Inflammatory macrophage treated with lipopolysaccharide for 1 hour (primary cell): ENCODE measurements at regions not wholly inside any gene's neighbourhood (a gene's known extent, or its start where the extent isn't known, plus 50 kb on each side); places are given as distances from the start of the nearest gene placed in this dataset.
A peak's percentile ranks its signal among the peaks of the same experiment; 100 is the strongest.
"Not testable (repeated sequence)": the region's sequence is repeated elsewhere in the genome, so short reads cannot be mapped to it uniquely, and the experiment has no call there.

ENCODE experiments used
- DNase-seq, 2 donors: peaks; one replicate each; pipeline ENCODE4 v3.0.0-alpha.2; 2020 to 2022

DNA sequence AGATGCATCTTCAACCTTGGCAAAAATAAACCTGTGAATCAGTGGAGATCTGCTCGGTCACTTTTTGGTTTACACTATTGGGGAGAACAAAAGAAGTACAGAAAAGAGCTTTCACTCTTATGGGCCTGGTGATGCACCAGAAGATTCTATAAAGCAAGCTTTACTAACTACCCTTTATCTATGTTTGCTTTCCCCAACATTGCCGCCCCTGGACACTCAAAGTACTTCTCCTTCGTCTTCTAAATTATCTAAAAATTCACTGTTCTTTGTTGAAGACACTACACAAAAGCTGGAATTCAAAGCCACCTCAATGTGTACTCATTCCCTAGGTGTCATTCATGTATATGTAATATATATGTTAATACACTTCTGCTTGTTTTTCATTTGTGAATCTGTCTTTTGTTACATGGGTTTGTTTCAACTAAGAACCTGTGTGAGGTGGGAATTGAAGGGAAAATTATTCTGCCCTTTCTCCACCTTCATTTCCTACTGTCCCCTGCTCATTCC is 97.9 kb upstream of the BTN3A2 start:
- no peak for DNase-seq

DNA sequence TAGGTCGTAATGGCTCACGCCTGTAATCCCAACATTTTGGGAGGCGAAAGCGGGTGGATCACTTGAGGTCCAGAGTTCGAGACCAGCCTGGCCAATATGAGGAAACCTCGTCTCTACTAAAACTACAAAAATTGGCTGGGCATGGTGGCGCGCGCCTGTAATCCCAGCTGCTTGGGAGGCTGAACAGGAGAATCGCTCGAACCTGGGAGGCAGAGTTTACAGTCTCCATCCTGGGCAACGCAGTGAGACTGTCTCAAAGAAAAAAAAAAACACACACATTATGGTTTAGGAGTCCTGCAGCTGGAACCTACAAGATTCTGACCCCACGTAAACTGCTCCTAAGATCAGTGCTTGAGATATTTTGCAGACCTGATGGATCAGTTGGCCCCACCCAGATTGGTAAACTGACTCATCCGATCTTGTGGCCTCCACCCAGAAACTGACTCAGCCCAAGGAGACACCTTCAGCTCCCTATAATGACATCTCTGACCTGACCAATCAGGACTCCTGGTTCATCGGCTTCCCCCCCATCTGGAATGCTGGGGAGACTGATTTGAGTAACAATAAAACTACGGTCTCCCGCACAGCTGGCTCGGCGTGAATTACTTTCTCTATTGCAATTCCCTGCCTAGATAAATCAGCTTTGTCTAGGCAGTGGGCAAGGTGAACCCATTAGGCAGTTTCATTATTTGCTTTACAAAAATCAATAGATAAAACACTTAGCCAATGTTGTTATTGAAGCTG is 96.2 kb upstream of the BTN3A2 start:
- no peak for DNase-seq

DNA sequence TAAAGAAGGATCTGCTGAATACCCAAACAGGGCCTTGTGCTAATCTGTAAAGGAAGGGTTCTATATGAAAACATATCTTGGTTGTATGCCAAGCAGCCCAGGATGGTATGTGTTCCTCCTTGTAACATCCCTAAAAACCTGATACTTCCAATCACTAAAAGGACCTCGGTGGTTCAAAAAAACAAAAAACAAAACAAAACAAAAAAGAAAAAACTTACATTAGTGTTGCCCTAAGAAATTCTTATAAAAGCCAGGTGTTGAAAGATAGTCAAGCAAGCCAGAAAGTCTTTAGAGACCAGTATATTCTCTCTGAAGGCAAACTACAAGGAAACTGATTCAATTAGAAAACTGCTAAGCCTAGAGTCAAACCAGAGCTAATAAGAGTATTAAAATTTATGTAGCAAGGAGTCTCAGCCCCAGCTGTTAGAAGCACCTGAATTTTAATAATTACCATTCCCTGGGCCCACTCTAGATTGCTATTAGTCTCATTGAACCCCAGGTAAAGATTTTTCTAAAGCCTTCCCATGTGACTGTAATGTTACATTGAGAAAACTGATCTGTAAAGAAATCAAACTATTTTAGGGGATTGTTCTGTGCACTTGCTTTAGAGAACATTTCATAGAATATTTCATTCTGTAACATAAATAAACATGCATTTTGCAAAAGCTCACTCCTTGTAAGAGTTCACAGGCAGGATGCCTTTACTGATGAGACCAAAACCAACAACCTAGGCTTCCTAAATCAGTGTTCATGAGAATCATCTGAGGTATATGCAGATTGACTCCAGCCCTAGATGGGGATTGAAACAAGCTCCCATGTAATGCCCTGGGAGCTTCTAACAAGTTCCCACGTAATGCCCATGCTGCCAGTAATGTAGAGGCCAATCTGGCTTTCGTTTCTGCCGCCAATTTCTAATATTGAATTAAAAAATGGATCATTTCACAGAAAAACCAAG is 95.2 kb upstream of the BTN3A2 start:
- no peak for DNase-seq

DNA sequence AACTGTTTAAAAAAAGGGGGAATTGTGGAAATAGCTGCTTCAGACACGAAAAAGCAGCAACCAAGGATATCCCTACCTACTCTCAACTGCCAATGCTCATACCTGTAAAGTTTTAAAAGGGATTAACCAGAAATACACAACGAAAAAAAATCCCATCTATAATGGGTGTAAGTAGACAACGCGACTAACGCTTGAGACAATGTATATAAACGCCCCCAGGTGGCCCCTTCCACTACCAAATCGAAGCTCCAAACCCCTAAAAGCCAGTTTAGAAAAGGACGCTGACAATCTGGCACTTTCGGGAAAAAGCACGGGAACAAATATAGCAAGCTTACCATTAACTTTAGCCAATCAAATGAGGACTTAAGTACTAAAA is 94.5 kb upstream of the BTN3A2 start:
- DNase-seq, result no peak

DNA sequence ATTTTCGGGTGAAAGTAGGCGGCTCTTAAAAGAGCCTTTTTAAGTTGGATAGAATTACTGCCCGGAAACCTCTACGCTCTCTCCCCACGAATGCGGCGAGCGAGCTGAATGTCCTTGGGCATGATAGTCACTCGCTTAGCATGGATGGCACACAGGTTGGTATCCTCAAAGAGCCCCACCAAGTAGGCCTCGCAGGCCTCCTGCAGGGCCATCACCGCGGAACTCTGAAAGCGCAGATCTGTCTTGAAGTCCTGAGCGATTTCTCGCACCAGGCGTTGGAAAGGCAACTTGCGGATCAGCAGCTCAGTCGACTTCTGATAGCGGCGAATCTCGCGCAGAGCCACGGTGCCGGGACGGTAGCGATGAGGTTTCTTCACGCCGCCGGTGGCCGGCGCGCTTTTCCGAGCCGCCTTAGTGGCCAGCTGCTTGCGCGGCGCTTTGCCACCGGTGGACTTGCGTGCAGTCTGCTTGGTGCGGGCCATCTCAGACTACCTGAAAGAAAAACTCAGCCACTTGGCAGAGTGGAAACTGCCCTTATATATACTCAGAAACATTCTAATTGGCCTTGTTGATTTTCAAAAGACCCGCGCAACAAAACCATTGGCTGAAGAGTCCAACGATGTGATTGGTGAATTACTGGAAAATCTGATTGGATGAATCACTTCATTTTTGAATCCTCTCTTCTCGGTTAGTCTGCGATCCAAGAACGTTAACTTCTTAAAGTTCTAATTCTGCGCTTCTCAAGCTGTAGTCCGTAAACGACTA is 93.9 kb upstream of the BTN3A2 start:
- peak; percentile 83 to 91 for DNase-seq

DNA sequence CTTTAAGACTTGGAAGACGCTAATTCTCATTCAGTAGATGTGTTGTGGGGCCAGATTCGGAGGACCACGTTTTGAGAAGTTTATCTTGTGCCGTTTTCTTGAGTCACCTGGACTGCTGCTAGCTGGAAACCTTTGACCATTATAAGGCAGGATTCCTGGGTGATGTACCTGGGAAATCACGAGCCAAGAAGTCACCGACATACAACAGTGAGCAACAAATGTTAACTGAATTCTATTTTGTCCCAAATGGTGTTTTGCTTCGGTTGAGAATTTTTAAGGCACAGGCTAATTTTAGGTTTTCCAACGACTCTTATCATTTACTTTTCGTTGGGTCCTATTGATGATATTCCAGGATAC is 93.4 kb upstream of the BTN3A2 start:
- no peak for DNase-seq

DNA sequence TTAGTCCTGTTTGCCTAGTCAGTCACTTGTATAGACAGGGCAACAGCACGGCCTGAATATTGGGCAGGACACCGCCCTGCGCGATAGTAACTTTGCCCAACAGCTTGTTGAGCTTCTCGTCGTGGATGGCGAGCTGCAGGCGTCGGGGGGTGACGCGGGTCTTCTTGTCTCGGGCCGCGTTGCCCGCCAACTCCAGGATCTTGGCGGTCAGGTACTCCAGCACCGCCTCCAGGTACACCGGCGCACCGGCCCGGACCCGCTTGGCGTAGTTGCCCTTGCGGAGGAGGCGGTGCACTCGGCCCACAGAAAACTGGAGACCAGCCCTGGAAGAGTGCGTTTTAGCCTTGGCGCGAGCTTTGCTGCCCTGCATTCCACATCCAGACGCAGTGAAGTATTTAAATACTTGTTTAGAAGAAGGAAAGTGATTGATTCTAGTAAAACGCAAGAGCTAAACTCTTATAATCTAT is 92.8 kb upstream of the BTN3A2 start:
- DNase-seq, result no peak

DNA sequence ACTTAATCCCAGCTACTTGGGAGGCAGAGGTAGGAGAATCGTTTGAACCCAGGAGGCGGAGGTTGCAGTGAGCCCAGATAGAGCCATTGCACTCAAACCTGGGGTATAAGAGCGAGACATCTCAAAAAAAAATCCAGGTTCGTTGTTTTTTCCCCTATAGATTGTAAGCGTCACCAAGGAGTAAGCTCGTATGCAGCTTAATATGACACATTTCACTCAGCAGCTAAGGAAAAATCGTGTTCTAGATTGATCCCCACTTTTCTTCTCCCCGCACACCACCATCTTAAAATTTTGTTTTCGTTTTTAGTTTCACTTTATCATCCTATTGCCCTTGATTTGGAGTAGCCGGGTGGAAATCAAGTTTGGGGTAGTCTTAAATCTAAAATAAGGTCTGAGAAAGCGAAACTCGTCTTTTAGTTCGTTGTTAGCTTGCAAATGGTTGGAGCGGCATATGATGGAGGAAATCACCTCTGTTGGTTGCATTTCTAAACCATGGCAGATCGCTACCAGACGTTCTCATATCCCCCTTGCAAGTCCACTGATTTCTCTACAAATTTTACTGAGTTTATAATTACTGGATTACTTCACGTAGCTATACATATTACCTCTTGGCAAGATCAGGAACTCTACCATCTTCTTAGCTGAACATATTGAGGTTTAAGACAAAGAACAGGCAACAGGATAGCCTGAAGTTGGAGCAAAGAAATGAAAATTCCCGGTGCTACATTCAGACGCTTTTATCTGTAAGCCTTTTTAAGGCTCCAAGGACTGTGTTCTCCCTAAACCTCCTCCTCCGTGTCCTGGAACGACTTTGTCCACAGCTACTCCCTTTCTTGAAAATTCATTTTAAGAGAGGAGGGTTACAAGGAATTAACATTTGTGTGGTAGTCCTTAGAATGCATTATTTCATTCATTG is 91.1 kb upstream of the BTN3A2 start:
- DNase-seq, result peak; percentile 32 to 44

DNA sequence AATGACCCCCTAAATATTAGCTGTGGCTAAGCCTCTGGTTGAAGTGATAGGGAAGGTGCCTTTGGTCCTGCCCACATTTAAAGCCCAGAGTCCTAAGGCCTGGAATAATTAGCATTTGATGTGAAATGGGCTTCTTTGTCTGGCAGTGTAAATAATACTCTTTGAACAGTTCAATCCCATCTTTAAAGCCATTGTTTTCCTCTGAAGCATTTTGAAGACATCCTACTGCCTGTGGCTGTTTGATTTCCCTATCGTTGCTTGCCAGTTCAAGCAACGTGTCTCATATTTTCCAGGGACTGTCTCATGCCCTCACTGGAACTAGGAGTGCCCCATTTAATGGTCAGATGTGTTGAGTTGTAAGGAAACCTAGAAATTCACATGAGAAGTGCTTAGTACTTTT is 89.3 kb upstream of the BTN3A2 start:
- no peak for DNase-seq

DNA sequence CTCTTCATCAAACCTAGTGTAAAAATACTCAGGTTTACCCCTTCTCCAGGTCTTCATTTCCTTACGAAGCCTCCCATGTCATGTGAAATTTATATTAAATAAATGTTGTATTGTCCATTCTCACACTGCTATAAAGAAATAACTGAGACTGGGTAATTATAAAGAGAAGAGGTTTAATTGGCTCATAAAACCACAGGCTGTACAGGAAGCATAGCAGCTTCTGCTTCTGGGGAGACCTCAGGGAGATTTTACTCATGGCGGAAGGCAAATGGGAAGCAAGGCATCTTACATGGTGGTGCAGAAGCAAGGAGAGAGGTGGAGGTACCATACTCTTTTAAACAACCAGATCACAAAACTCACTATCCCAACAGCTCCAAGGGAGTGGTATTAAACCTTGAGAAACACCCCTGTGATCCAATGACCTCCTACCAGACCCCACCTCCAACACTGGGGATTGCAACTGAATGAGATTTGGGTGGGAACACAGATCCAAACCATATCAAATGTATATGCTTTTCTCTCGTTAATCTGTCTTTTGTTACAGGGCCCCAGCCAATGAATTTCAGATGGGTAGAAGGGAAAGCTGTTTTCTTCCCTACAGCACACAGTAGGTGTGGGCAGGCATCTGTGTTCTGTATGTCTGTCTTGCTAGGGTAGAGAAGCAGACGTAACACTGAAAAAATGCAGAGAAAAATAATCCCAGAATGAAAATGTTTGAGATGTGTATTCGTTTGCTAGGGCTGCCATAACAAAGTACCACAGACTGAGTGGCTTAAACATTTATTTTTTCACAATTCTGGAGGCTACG is 88.0 kb upstream of the BTN3A2 start:
- no peak for DNase-seq

DNA sequence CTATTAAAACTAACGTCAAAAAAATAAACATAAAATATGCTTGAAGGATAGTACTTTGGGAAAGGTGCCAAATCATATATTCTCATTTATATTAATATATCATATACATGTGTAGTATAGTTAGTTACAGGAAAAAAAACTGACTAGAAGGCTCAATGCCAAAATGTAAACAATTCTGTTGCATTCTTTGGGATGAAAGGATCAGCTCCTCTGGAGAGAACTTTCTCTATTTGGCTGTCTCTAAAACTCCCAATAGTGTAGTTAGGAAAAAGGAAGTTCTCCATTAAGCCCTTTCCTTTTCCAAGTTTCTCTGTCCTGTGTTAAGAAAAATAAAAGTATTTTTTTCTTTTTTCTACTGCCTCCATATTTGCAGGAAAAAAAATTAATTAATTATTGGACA is 86.5 kb upstream of the BTN3A2 start:
- DNase-seq, result no peak

DNA sequence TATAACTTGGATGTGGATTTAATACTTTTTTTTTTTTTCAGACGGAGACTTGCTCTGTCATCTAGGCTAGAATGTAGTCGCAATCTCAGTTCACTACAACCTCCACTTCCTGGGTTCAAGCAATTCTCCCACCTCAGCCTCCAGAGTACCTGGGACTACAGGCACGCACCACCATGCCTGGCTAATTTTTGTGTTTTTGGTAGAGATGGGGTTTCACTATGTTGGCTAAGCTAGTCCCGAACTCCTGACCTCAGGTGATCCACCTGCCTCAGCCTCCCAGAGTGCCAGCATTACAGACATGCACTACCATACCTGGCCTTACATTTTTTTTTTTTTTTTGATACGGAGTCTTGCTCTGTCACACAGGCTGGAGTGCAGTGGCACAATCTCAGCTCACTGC is 85.6 kb upstream of the BTN3A2 start:
- DNase-seq, result not testable (repeated sequence)

DNA sequence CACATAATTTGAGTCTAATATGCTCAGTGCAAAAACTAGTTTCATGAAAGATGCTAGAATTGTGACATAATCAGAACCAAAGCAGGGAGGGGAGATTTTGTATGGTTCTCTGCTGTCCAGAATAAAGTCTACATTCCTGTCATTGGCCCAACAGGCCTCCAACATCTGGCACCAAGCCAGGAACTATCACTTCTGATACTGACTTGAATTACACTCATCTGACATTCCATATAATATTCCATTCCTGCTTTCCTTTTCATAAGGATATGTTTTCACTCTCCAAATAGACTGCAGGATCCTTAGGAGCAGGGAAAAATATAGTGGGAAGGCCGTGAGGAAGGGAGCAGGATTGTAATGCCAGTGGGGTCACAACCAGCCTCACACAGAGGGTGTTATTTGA is 84.6 kb upstream of the BTN3A2 start:
- DNase-seq, result no peak

DNA sequence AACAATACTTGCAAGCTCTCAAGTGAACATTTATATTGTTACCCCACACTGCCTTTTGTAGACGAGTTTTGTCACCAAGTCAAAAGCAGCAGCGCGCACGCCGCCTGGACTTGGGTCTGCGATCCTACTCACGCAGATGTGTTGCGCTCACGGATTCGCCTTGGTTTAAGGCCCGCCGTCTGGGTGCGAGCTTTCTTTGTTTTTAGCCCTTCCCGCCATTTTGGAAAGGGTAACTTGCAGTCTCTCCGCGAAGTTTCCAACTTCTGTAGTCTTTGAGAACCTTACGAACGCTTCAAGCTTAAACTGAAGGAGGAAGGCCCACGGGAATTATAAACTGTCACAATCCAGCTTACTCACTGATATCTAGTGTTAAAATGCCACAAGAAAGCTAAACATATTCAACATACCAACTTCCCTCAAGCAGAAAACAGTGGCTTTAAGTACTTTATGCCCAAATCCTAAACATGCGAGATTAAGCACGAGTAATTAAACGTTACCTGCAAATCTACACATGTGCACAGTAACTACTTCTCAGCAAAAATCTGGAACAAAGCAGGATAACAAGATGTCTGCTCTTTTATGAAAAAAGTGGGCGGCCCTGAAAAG is 80.4 kb upstream of the BTN3A2 start:
- DNase-seq, result peak; percentile 48 to 53

DNA sequence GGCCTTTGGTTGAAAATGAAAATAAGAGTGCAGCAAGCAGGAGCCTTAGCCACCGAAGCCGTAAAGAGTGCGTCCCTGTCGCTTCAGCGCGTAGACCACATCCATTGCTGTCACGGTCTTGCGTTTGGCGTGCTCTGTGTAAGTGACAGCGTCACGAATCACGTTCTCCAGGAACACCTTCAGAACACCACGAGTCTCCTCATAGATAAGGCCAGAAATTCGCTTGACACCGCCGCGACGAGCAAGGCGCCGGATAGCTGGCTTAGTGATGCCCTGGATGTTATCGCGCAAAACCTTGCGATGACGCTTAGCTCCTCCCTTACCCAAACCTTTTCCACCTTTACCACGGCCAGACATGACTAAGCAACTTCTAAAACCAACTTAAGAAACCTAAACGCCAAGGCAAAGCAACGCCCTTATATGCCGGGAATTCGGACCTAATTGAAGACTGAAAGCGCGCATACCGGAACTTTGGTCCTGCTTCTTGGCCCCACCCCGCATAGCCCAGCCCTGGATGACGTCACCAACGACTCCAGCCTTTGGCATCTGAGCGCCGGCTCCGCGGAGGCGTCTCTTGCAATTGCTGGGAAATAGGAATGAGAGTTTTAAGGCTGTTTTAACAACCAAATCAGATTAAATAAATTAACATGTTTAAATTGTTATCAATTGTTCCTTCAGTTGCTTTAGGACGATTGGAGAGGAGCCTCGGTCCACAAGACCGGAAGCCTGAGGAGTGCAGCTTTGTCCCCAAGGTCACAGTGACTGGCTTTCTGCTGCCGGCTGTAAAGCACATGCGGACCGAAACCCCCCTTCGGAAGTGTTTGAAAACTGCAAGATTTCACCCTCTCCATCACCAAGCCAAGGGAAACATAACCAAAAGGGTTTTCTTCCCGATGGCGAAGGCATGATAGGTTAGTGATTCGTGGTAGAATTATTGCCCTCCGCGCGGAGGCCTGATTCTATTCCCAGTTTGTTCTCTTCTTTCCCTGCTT is 79.6 kb upstream of the BTN3A2 start:
- DNase-seq, result peak; percentile 97 to 99

DNA sequence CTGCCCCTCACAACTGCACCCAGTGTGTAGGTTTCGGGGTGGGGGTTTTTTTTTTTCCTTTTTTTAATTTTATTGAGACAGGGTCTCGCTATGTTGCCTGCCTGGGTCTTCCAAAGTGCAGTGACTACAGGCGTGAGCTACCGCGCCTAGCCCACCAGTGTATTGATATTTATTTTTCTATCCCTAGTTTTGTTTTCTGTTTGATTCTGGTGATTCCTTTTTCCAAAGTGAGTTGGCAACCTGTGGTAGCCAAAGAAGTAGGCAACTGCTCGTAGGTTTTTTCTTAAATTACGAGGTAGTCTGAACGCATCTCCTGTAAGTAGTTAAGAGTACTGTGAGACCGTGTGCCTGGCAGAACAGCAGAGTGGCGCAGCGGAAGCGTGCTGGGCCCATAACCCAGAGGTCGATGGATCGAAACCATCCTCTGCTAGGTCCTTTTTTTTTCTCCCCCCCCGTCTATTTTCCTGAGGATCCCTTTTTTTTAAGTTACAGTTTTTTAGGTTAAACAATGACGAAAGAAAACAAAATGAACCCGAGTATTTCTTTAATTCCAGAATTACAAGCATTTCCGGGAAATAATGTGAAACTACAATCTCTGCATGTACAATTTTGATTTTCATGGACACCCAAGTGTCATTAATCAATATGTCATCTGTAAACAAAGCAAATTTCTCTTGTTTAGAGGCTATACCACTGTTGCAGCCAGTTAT is 78.7 kb upstream of the BTN3A2 start:
- peak; percentile 68 to 96 for DNase-seq

DNA sequence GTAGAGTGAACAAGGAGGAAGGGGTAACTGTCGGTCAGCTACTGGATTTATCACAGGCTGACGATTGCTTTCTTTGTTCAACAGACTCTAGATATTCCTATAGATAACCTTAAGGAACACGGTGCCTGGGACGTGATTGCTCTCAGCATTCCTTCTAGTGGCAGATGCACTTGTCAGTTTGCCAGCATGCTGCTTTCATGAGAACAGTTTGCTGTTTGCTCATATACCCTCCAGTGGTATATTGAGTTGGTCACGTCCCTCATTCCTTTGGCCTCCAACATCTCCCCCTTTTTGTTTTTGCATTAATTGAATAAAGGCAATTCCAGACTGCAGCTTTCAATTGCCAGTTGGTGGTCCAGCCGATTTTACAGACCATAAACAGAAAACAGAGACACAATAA is 76.8 kb upstream of the BTN3A2 start:
- no peak for DNase-seq

DNA sequence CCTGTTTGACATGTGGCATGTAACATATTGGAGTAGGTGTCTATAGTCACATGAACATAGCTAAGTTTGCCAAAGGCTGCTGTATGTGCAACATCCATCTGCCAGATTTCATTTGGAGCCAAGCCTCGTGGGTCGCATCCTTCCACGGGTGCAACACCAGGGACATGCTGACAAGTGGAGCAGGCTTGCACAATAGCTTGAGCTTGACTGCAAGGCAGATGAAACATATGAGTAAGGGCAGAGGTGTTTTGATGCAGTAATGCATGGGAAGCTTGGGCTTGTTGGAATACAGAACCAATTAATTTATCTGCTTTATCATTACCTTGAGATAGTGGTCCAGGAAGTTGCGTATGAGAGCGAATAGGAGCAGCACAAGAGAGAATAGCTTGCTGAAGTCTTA is 74.1 kb upstream of the BTN3A2 start:
- DNase-seq, result no peak

DNA sequence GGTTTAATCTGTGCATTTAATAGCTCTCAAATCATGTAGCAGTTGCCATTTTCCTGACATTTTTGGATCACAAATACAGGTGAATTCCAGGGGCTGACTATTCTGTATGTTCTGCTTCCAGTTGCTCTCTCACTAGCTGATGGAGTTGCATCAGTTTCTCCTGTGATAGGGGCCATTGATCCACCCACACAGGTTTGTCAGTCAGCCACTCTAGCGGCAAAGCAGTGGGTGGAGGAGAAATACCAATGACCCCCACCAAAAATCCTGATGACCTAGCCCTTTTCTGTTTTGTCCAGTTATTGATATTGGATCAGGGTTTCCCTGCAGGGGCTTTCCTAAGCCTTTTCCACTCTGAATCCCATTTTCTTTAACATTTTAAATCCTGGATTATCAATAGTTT is 72.3 kb upstream of the BTN3A2 start:
- DNase-seq, result no peak
